HG02981 (cell line): ENCODE measurements at regions not wholly inside any gene's neighbourhood (a gene's known extent, or its start where the extent isn't known, plus 50 kb on each side); places are given as distances from the start of the nearest gene placed in this dataset.

Experiments used
- ATAC-seq: cut with Tn5 transposase; IDR thresholded peaks from one replicate; pipeline ENCODE4 v1.9.1; 2021; ENCODE audit warnings: mild to moderate bottlenecking, moderate library complexity; ENCODE audit not compliant: unreplicated experiment

GRCh38 chr4:176002007-176002613 lies 63.5 kb upstream of the WDR17 start:
- ATAC-seq = peak; percentile 72

DNA sequence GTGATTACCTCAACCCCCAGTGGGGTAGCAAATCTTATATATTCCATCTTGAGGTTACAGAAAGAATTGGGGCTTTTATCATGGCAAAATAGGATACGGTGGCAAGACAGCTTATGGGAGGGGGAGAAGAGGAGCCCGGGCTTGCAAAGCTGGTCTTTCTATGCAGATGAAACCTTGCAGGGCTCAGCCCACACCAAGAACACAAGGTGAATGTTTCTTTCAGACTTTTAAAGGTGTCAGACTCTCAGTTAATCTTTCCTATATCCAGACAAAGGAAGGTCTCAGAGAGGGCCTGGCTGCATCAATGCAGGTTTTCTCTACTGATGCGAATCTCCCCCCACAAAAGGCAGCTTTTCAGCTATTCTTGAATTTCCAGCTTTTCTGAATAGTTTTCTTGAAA lies 59.9 kb upstream of the WDR17 start:
- no peak for ATAC-seq

DNA sequence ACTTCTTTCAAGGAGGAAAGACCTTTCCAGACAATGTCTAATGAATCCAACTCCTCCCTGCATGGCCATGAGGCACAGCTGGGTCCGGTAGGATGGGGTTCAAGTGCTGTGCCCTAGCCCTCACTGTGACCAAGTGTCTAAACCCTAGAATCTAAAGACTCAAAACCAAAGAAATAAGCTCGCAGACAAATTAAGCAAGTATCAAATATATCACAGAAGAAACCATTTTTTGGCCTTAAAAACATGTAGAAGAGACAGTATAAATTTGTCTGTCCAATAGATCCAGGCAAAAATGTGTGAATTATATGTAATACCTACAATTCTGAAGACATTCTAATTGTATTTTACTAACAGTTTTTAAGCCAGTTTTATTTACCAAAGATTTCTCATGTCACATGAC lies 56.4 kb upstream of the WDR17 start:
- no peak for ATAC-seq

GRCh38 chr4:176011529-176011928 lies 54.1 kb upstream of the WDR17 start:
- ATAC-seq = no peak

DNA sequence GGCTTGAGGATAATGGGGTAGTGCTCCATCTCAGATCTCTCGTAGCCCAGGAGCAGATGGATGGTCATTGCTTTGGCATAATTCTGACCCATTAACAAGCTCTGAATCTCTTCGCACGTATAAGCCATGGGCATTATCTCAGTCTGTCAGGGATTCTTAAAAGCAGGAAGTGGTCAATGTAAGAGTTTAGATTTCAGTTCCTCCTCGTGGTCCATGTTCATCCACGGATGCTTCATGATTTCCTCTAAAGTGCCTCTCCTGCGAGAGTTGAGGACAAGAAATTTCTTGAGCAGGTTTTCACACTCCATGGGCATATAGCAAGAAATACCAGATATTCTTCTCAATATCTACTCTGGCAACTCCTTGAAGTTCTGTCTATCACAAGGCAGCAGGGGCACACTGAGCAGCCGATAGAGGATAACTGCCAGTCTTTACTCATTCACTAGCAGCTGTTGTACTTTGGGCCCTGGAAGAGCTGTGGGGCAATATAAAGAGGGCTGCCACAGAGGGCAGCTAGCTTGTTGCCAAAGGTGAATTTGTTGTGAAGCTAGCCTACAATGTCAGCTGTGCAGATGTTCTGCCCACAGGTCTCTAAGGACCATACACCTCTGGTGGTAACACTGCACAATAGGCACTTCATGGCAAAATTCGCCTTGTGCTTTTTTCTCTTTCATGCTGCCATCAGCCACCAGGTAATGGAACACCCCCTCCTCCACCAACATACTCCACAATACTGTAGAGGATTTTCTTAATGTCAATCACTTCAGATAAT lies 52.0 kb upstream of the WDR17 start:
- ATAC-seq = peak; percentile 93

DNA sequence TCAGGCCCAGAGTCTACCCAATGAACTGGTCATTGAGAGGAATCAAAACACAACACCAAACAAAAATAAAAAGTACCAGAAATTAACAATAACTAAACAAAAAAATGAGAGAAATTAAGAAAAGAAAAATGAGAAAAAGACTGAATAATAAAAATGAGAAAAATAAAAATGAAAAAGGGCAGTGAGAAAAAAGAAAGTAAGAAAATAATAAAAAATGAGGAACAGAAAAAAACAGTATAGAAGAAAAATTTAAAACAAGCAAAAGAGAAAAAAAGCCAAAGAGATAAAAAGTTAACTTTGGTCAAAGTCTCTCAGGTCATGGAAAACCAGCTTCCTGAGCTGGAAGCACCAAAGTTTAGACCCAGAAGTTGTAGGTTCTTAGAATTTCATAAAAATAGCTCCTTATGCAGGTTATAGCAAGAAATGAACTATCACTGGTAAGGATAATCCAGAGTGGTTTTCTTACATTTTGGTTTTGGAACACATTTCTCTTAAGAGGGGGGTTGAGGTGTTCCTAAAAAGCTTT lies 51.0 kb upstream of the WDR17 start:
- no peak for ATAC-seq
